ENCODE measurements at regions not wholly inside any gene's neighbourhood (a gene's known extent, or its start where the extent isn't known, plus 50 kb on each side); places are given as distances from the start of the nearest gene placed in this dataset.

- no peak overlapping the region for H3K27ac Mint-ChIP-seq
- DNase-seq (ENCODE audit: low spot score) (no peak), ATAC-seq (no peak)
- H3K4me1 Mint-ChIP-seq = peaks cover 30% of the 10 kb centered on the region
- H3K9me3 Mint-ChIP-seq = no peaks in the 10 kb centered on the region
- POLR2A ChIA-PET = no interaction called here
- CTCF ChIA-PET = interaction anchor here (1.0 kb wide), 1 partner anchor 40 kb away, joined by 3 read pairs; no protein-coding TSS in a partner anchor
- TF ChIP-seq NFYB (CRISPR knock-in tag; conservative IDR thresholded peaks at IDR 0.05; ENCODE audit: low read depth) (no peak), EMX1 (CRISPR knock-in tag; IDR thresholded peaks at IDR 0.05) (no peak), ZNF138 (CRISPR knock-in tag; conservative IDR thresholded peaks at IDR 0.05) (no peak), OVOL2 (CRISPR knock-in tag; IDR thresholded peaks at IDR 0.05; ENCODE audit: borderline replicate concordance) (no peak), FOXP4 (CRISPR knock-in tag; IDR thresholded peaks at IDR 0.05) (no peak)
- TF ChIP-seq, protein P1, sequence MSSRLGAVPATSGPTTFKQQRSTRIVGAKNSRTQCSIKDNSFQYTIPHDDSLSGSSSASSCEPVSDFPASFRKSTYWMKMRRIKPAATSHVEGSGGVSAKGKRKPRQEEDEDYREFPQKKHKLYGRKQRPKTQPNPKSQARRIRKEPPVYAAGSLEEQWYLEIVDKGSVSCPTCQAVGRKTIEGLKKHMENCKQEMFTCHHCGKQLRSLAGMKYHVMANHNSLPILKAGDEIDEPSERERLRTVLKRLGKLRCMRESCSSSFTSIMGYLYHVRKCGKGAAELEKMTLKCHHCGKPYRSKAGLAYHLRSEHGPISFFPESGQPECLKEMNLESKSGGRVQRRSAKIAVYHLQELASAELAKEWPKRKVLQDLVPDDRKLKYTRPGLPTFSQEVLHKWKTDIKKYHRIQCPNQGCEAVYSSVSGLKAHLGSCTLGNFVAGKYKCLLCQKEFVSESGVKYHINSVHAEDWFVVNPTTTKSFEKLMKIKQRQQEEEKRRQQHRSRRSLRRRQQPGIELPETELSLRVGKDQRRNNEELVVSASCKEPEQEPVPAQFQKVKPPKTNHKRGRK (CRISPR knock-in tag; IDR thresholded peaks at IDR 0.05; ENCODE audit: borderline replicate concordance) = no peak
- TF ChIP-seq, protein P2, sequence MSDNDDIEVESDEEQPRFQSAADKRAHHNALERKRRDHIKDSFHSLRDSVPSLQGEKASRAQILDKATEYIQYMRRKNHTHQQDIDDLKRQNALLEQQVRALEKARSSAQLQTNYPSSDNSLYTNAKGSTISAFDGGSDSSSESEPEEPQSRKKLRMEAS (CRISPR knock-in tag; IDR thresholded peaks at IDR 0.05) = no peak
- TF ChIP-seq, protein P3, sequence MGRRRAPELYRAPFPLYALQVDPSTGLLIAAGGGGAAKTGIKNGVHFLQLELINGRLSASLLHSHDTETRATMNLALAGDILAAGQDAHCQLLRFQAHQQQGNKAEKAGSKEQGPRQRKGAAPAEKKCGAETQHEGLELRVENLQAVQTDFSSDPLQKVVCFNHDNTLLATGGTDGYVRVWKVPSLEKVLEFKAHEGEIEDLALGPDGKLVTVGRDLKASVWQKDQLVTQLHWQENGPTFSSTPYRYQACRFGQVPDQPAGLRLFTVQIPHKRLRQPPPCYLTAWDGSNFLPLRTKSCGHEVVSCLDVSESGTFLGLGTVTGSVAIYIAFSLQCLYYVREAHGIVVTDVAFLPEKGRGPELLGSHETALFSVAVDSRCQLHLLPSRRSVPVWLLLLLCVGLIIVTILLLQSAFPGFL (CRISPR knock-in tag; IDR thresholded peaks at IDR 0.05; ENCODE audit: borderline replicate concordance) = no peak
- no peaks in the 10 kb centered on the region for H3K36me3 Mint-ChIP-seq
- H3K4me3 Mint-ChIP-seq = no peak overlapping the region
- no peaks in the 10 kb centered on the region for H3K27me3 Mint-ChIP-seq (ENCODE audit: low read depth)
Measured at GRCh38 chr1:88140325-88140724, 543.7 kb upstream of the PKN2 start.

GRCh38 chr1:88141499-88142074, 542.5 kb upstream of the PKN2 start:
- Mint-ChIP-seq H3K4me3 (no peak overlapping the region), H3K4me1 (peaks cover 19% of the 10 kb centered on the region), H3K36me3 (no peaks in the 10 kb centered on the region), H3K9me3 (no peaks in the 10 kb centered on the region), H3K27ac (no peak overlapping the region), H3K27me3 (ENCODE audit: low read depth) (no peaks in the 10 kb centered on the region)
- CTCF ChIA-PET = no interaction called here
- ATAC-seq = no peak
- POLR2A ChIA-PET = no interaction called here
- TF ChIP-seq FOXJ3 (CRISPR knock-in tag; IDR thresholded peaks at IDR 0.05; ENCODE audit: borderline replicate concordance) (no peak), ATF3 (CRISPR knock-in tag; conservative IDR thresholded peaks at IDR 0.05) (no peak), CBFB (CRISPR knock-in tag; IDR thresholded peaks at IDR 0.05; ENCODE audit: low read depth) (no peak), CREB1 (CRISPR knock-in tag; IDR thresholded peaks at IDR 0.05) (no peak), NR1H2 (CRISPR knock-in tag; IDR thresholded peaks at IDR 0.05) (no peak), PRDM15 (CRISPR knock-in tag; IDR thresholded peaks at IDR 0.05) (no peak), SMAD4 (CRISPR knock-in tag; IDR thresholded peaks at IDR 0.05) (no peak)
- TF ChIP-seq, protein P3 (CRISPR knock-in tag; IDR thresholded peaks at IDR 0.05; ENCODE audit: borderline replicate concordance) = no peak
- DNase-seq (ENCODE audit: low spot score) = no peak
